Keratinocyte (primary cell): ENCODE measurements at regions not wholly inside any gene's neighbourhood (a gene's known extent, or its start where the extent isn't known, plus 50 kb on each side); places are given as distances from the start of the nearest gene placed in this dataset.

Experiments used
- CTCF ChIP-seq, 3 experiments: IDR thresholded peaks in 1 of 3; conservative IDR thresholded peaks in 1 of 3; optimal IDR thresholded peaks in 1 of 3; 2 replicates in 2 of 3; 3 replicates in 1 of 3; pipeline versions ENCODE3 to v1.5.1; 2011; ENCODE audit warnings: low read length in 3 of 3, mild to moderate bottlenecking in 3 of 3, moderate library complexity in 2 of 3, control low read depth in 1 of 3, inconsistent platforms in 1 of 3; ENCODE audit not compliant: insufficient read depth in 2 of 3; ENCODE audit errors: extremely low read depth in 1 of 3
- EZH2 ChIP-seq: IDR thresholded peaks from one replicate; pipeline ENCODE4 v1.6.1; 2012; ENCODE audit warnings: inconsistent platforms, mild to moderate bottlenecking, low read length, moderate library complexity

GRCh38 chr4:141851246-141851891 is 215.0 kb downstream of the IL15 start:
- TF ChIP-seq CTCF (optimal IDR thresholded peaks at IDR 0.05 in 1 of 3, IDR thresholded peaks at IDR 0.05 in 1 of 3, conservative IDR thresholded peaks at IDR 0.05 in 1 of 3; ENCODE audit: extremely low read depth in 1 of 3, insufficient read depth in 2 of 3, low read length in 3 of 3): no peak
- no peak for TF ChIP-seq EZH2
